GM23248 (cell line): ENCODE measurements at regions not wholly inside any gene's neighbourhood (a gene's known extent, or its start where the extent isn't known, plus 50 kb on each side); places are given as distances from the start of the nearest gene placed in this dataset.
A peak's percentile ranks its signal among the peaks of the same experiment; 100 is the strongest.

Experiments used
- DNase-seq: peaks from one replicate; pipeline ENCODE4 v3.0.0-alpha.2; 2015
- H2AFZ ChIP-seq: fragments of 200-600 bp; sonication (generic); 2 replicates; pipeline ENCODE4 v1.6.1; 2016; ENCODE audit warnings: antibody characterized with exemption
- H3F3A ChIP-seq: fragments of 200-600 bp; sonication (generic); 2 replicates; pipeline ENCODE4 v1.6.1; 2016; ENCODE audit warnings: mild to moderate bottlenecking, antibody characterized with exemption, mixed run types; ENCODE audit not compliant: insufficient read depth
- H3K27ac ChIP-seq: fragments of 200-600 bp; sonication (generic); 2 replicates; pipeline ENCODE4 v1.5.1; 2016; ENCODE audit warnings: mild to moderate bottlenecking
- H3K27me3 ChIP-seq: fragments of 200-600 bp; sonication (generic); replicated peaks from 2 replicates; pipeline ENCODE4 v1.6.1; 2016; ENCODE audit warnings: mild to moderate bottlenecking; ENCODE audit not compliant: insufficient read depth
- H3K36me3 ChIP-seq: fragments of 200-600 bp; sonication (generic); 2 replicates; pipeline ENCODE4 v1.6.1; 2016; ENCODE audit warnings: low read depth, mild to moderate bottlenecking
- H3K4me1 ChIP-seq: fragments of 200-600 bp; sonication (generic); 2 replicates; pipeline ENCODE4 v1.6.1; 2016; ENCODE audit warnings: mild to moderate bottlenecking; ENCODE audit not compliant: insufficient read depth
- H3K4me2 ChIP-seq: fragments of 200-600 bp; sonication (generic); one replicate; pipeline ENCODE4 v1.6.1; 2016; ENCODE audit warnings: mild to moderate bottlenecking; ENCODE audit not compliant: unreplicated experiment
- H3K4me3 ChIP-seq: fragments of 200-600 bp; sonication (generic); 2 replicates; pipeline ENCODE4 v1.5.1; 2016; ENCODE audit warnings: mild to moderate bottlenecking
- H3K79me2 ChIP-seq: fragments of 200-600 bp; sonication (generic); 2 replicates; pipeline ENCODE4 v1.6.1; 2016; ENCODE audit warnings: mild to moderate bottlenecking; ENCODE audit not compliant: insufficient read depth
- H3K9ac ChIP-seq: fragments of 200-600 bp; sonication (generic); 2 replicates; pipeline ENCODE4 v1.6.1; 2016; ENCODE audit warnings: mild to moderate bottlenecking
- H3K9me2 ChIP-seq: fragments of 200-600 bp; sonication (generic); 2 replicates; pipeline ENCODE4 v1.6.1; 2016; ENCODE audit warnings: mixed run types, mild to moderate bottlenecking, moderate library complexity; ENCODE audit not compliant: insufficient read depth
- H3K9me3 ChIP-seq: fragments of 200-600 bp; sonication (generic); one replicate; pipeline ENCODE4 v1.6.1; 2017; ENCODE audit warnings: low read depth
- H4K20me1 ChIP-seq: fragments of 200-600 bp; sonication (generic); 2 replicates; pipeline ENCODE4 v1.6.0; 2016; ENCODE audit not compliant: insufficient read depth
- EZH2 ChIP-seq: fragments of 200-600 bp; sonication (generic); IDR thresholded peaks from 2 replicates; pipeline ENCODE4 v1.6.1; 2018; ENCODE audit warnings: antibody characterized with exemption, mild to moderate bottlenecking; ENCODE audit not compliant: insufficient read depth, poor library complexity, severe bottlenecking
- EZH2phosphoT487 ChIP-seq: fragments of 200-600 bp; sonication (generic); IDR thresholded peaks from 2 replicates; pipeline ENCODE4 v1.6.1; 2018; ENCODE audit warnings: antibody characterized with exemption, moderate library complexity, mild to moderate bottlenecking, low read depth; ENCODE audit not compliant: insufficient read depth
- WGBS, 2 experiments: methylation state at CpG; one replicate each; pipeline ENCODE4 v1.1.6; 2015 to 2017; ENCODE audit warnings: low lambda C conversion rate in 2 of 2, low coverage in 1 of 2; ENCODE audit errors: missing lambda C conversion rate in 2 of 2; 5-methylcytosine and 5-hydroxymethylcytosine counted together
- in situ Hi-C: fragments of 300-500 bp; cut with MboI; formaldehyde crosslinking; loops from 2 replicates; pipeline ENCODE4 v1.15.0; 2020

DNA sequence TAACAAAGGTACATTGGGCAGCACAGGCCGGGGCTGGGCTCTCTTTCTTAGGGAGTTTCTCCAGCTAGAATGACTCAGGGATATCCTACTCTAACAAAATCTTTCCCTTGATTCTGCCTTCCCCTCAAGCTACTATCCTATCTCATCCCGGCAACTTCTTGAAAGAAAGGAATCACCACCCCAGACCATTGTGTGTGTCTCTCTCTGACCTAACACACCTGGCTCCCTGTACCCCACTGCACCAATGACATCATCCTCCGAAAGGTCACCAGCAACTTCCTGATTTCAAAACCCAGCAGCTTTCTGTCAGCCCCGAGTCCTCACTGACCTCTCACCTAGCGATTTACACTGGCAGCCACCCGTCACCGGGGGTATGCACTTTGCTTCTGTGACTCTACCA, 72.1 kb upstream of the MAP4K4 start:
- DNase-seq, result peak; percentile 14
- Histone ChIP-seq H3K9ac (no peak overlapping the region), H3K4me1 (no peaks in the 10 kb centered on the region), H2AFZ (no peak overlapping the region), H3F3A (no peaks in the 10 kb centered on the region), H3K4me3 (no peak overlapping the region), H3K9me3 (no peaks in the 10 kb centered on the region), H3K36me3 (no peaks in the 10 kb centered on the region), H3K79me2 (no peaks in the 10 kb centered on the region), H3K9me2 (no peaks in the 10 kb centered on the region), H3K27me3 (no peaks in the 10 kb centered on the region), H3K4me2 (no peak overlapping the region), H3K27ac (no peak overlapping the region), H4K20me1 (no peaks in the 10 kb centered on the region)
- 83 to 84% methylated on average over 7 of the region's 7 CpGs for WGBS, 2 experiments
- TF ChIP-seq EZH2phosphoT487 (no peak), EZH2 (no peak)
- in situ Hi-C loops, result no loop called here

DNA sequence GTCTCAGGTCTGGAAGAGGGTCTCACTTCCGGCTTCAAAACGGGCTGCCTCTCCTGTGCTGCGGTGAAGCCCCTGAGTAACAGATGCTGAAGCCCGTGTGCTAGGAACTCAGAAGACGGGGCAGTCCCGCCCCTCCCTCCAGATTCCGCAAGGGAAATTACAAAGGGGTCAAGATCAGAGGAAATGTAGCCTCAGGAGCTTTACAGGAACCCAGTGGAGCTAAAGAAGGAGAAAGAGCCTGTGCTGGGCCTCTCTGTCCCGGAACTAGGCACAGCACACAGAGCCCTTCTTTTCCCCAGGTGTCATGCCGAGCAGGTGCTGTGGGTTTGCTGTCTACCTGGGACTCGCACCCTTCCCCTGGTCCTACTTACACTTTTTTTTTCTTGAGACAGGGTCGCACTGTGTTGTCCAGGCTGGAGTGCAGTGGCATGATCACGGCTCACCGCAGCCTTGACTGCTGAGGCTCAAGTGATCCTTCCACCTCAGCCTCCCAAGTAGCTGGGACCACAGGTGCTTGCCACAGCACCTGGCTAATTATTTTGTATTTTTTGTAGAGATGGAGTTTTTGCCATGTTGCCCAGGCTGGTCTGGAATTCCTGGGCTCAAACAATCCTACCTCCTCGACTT, 72.7 kb upstream of the MAP4K4 start:
- Histone ChIP-seq H4K20me1 (no peaks in the 10 kb centered on the region), H3K4me1 (no peaks in the 10 kb centered on the region), H3K4me3 (no peak overlapping the region), H3K4me2 (no peak overlapping the region), H3K79me2 (no peaks in the 10 kb centered on the region), H3K36me3 (no peaks in the 10 kb centered on the region), H3K9me3 (no peaks in the 10 kb centered on the region), H2AFZ (no peak overlapping the region), H3K27ac (no peak overlapping the region), H3F3A (no peaks in the 10 kb centered on the region), H3K9me2 (no peaks in the 10 kb centered on the region), H3K9ac (no peak overlapping the region), H3K27me3 (no peaks in the 10 kb centered on the region)
- 68 to 73% methylated on average over 13 to 14 of the region's 14 CpGs for WGBS, 2 experiments
- in situ Hi-C loops, result no loop called here
- DNase-seq, result no peak
- TF ChIP-seq EZH2, result no peak
- no peak for TF ChIP-seq EZH2phosphoT487

DNA sequence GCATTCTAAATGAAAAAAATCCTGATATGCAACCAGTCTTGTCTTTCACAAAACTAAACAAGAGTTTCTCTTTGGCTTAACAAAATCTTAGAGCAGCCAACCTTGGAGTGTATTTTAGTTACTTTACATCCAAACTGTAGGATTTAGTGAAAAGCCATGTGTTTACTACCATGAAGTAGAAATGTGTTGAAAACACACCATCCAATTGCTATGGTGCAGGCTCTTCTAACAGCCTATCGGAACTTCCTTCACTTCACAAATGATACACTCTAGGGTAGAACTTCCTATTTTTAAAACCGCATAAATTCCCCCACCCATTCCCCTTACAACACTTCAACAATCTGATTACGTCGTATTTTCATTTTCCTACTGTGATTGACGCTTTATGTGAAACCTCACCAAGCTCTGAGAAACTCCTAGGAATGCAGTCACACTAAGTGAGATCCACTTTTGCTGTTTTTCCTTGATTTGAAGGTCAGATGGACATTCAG, 74.4 kb upstream of the MAP4K4 start:
- no peak overlapping the region for H3K4me2 ChIP-seq
- H3K9me3 ChIP-seq, result no peaks in the 10 kb centered on the region
- TF ChIP-seq EZH2 (no peak), EZH2phosphoT487 (no peak)
- in situ Hi-C loops, result no loop called here
- H2AFZ ChIP-seq, result no peak overlapping the region
- no peak overlapping the region for H3K27ac ChIP-seq
- H3K4me1 ChIP-seq, result no peaks in the 10 kb centered on the region
- H3K4me3 ChIP-seq, result no peak overlapping the region
- H3K36me3 ChIP-seq, result no peaks in the 10 kb centered on the region
- WGBS, 2 experiments, result 83 to 84% methylated on average over 5 of the region's 5 CpGs
- H3K27me3 ChIP-seq, result no peaks in the 10 kb centered on the region
- no peaks in the 10 kb centered on the region for H3F3A ChIP-seq
- no peaks in the 10 kb centered on the region for H3K79me2 ChIP-seq
- H3K9me2 ChIP-seq, result no peaks in the 10 kb centered on the region
- no peaks in the 10 kb centered on the region for H4K20me1 ChIP-seq
- no peak for DNase-seq
- no peak overlapping the region for H3K9ac ChIP-seq

DNA sequence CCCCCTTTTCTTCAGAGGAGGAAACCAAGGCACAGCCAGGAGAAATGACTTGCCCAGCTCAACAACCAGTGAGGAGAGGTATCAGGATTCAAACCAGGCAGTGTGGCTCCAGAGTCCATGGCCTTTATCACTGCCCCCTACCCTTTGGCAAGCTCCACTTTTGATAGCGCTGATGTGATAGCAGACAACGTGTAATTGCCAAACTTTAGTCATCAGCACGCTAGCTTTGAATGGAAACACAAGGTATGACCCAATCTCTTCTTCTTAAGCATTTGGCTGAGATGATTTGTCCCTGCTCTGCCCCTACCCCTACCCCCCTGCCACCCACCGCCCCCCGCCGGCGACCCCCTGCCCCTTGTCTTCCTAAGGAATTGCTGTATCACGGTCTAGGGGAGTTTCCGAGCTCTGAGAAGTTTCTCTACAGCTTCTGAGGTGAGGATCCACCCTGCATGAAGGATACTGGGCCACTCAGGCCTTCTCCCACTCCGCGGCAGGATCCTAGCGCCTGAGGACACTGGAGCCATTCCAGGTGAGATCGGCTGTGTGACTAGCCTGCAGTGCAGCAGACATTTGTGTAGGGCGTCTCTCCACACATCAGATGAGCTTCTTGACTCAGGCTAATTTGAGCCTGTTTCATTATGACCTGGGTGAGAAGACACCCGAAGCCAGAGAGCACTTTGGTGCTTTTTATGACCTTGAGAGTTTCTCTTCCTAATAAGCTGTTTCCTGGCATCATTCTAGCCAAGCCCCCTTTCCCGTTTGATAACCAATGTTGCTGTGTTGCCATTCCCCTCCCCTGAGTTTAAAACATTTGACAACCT, 75.1 kb upstream of the MAP4K4 start:
- no peaks in the 10 kb centered on the region for H3K9me2 ChIP-seq
- in situ Hi-C loops, result no loop called here

More for the DNA sequence above, 75.1 kb upstream of the MAP4K4 start:
- Histone ChIP-seq H3K4me3 (no peak overlapping the region), H3K27me3 (no peaks in the 10 kb centered on the region), H3K36me3 (no peaks in the 10 kb centered on the region), H2AFZ (no peak overlapping the region), H3K27ac (no peak overlapping the region), H3K79me2 (no peaks in the 10 kb centered on the region), H3K4me2 (no peak overlapping the region), H4K20me1 (no peaks in the 10 kb centered on the region), H3F3A (no peaks in the 10 kb centered on the region), H3K9ac (no peak overlapping the region), H3K4me1 (no peaks in the 10 kb centered on the region), H3K9me3 (no peaks in the 10 kb centered on the region)
- DNase-seq, result no peak
- no peak for TF ChIP-seq EZH2phosphoT487
- no peak for TF ChIP-seq EZH2
- 74 to 82% methylated on average over 16 of the region's 16 CpGs for WGBS, 2 experiments
